GM18907 (cell line): ENCODE measurements at regions not wholly inside any gene's neighbourhood (a gene's known extent, or its start where the extent isn't known, plus 50 kb on each side); places are given as distances from the start of the nearest gene placed in this dataset.
"Not testable (repeated sequence)": the region's sequence is repeated elsewhere in the genome, so short reads cannot be mapped to it uniquely, and the experiment has no call there.

ENCODE experiments used
- ATAC-seq: cut with Tn5 transposase; IDR thresholded peaks from one replicate; pipeline ENCODE4 v1.9.1; 2021; ENCODE audit warnings: mild to moderate bottlenecking, moderate library complexity; ENCODE audit not compliant: unreplicated experiment

- ATAC-seq, result no peak
Measured at GRCh38 chr14:49159081-49159480, 427.1 kb downstream of the RPS29 start.

DNA sequence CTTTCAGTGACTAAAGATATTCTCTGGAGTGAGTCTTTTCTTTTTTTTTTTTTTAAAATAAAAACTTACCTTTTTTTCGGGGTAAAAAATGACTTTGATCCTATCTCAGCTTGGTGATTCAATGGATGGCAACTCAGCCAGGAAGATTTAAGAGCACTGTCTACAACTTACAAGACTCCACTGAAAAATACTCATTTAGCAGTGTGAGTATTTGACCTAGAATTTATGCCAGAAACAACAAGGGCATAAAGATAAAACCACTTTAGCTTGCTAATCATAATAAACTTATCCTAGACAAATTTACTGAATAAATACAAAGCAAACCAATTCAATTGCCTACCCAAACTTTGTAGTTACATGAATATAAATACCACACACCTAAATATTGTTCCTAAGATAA is 446.6 kb downstream of the RPS29 start:
- ATAC-seq, result no peak

DNA sequence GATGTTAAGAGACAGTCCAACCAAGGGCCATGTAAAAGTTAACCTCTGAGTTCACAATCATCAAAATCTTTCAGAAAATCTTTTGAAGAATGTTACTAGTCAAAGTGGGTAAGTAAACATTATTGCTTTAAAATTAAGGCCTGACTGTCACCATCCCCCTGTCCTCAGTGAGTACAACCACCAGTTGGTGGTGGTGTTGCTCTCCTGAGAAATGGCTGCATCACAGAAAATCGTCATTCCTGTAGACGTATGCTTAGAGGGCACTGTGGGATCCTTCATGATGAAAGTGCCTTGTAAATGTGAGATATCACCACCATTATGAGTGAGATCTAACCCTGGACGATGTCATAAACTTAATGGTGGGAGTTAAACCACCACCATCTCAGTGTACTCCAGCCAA is 451.2 kb downstream of the RPS29 start:
- no peak for ATAC-seq

GRCh38 chr14:49121246-49121645 is 464.9 kb downstream of the RPS29 start:
- ATAC-seq, result no peak

GRCh38 chr14:49114161-49114893 is 471.9 kb downstream of the RPS29 start:
- ATAC-seq, result no peak

GRCh38 chr14:49106741-49107667 is 479.2 kb downstream of the RPS29 start:
- no peak for ATAC-seq

GRCh38 chr14:49105956-49106355 is 480.2 kb downstream of the RPS29 start:
- ATAC-seq, result no peak

- ATAC-seq, result no peak
Measured at GRCh38 chr14:49105512-49105911, 480.7 kb downstream of the RPS29 start.

DNA sequence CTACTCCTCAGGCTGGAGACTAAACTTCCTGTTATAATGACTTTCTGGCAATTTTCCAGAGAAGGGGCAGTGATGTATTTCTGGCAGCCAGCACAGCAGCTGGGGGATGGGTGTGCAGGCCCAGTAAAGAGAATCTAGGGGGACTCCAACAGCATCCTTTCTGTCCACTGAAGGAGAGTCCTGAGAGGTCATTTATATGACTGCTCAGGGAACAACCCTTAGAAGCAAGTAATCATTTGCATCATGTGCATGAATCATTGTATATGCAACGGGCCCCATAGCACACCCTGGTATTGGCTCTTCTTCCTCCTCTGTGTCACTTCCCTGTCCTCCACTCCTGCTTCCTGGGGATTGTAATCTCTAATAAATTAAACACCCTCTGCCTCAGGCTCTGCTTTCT is 493.8 kb downstream of the RPS29 start:
- no peak for ATAC-seq

DNA sequence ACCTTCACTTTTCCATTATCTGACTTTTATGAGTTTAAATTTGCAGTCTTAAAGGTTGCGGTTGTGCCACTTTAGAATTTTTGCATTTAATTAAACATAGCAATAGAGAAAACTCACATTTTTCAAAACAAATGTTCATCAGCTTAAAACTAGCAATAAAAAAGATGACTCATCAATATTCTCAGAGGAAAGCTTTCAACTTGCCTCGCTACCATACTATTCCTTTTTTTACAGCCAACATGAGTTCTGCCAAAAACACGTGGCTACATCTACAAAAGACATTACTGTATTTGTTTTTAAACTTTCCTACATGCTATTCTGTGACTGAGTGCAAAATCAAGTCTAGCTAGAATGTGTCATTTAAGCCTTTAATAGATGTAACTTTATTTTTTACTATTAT is 497.1 kb downstream of the RPS29 start:
- ATAC-seq, result no peak

DNA sequence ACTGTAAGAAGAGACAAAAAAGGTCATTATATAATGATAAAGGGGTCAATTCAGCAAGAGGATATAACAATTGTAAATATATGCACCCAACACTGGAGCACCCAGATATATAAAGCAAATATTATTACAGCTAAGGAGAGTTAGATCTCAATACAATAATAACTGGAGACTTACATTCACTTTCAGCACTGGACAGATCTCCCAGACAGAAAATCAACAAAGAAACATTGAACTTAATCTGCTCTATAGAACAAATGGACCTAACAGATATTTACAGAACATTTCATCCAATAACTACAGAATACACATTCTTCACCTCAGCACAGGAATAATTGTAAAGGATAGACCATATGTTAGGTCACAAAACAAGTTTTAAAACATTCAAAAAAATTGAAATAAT is 512.9 kb downstream of the RPS29 start:
- not testable (repeated sequence) for ATAC-seq

DNA sequence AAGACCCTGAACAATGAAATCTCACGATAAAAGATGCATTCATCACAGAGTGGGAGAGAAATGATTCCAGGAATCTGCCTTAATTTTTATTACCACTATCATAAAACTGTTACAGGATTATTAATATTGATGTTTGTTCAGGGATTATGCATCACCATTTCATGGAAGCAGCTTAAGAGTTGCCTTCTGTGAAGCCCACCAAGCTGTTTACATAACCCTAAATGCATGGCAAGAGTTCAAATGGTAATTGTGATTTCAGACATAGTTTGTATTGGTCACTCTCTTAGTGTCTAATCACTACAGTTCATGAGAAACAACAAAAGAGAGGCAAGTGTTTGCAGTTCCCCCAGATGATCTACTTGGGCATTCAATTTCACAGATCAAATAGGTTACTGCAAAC is 527.7 kb downstream of the RPS29 start:
- no peak for ATAC-seq

GRCh38 chr14:49057838-49058510 is 528.2 kb downstream of the RPS29 start:
- ATAC-seq, result no peak

GRCh38 chr14:49056021-49056420 is 530.2 kb downstream of the RPS29 start:
- ATAC-seq, result no peak

- ATAC-seq, result no peak
Measured at GRCh38 chr14:49052521-49052920, 533.7 kb downstream of the RPS29 start.

DNA sequence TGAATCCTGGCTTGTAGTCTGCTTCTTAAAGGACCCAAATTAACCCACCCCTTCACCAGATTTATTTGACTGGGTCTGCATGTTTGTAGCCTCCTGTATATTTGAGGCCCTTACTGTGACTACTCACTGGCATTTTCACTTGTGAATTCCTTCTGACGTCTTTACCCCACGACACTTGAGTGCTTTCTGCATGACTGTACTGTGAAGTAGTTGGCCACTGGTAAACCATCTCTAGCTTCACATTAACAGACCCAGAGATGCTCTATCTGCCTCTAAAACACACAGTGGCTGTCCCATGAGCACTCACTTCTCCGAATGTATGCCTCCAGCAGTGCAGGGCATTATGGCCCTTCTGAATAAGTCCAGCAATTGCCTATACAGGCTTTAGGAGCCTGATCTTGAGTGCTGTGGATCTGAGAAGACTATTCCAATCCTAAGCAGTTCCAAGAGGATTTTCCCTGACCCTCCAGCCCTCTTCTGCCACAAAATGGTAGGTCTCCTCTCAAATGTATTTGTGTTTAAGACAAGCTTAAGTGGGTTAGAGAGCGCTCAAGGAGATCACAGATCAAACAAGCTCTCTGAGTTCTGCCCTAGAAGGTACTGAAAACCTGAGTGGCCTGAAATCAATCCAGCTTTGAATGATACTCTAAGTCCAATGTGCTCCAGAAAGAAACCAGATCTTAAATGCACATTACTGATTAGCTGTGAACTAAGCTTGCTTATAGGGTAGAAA is 534.7 kb downstream of the RPS29 start:
- ATAC-seq, result no peak

DNA sequence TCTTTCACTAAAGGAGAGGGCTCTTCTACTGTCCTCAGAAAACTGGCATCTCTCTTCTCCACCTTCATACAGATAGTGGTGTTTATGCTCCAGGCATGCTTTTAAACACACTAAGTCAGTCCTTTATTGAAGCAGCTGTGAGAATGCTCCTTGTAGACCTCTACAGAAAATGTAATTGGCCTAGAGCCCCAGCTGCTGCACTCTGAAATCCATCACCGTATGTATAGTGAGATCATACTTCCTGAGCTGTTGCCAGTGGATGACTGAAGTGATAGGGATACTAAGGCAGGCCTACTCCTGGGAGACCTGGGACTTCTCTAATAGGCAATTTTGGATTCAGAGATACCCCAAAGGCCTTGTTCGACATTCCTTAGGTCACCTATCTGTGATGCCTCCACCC is 535.4 kb downstream of the RPS29 start:
- ATAC-seq, result no peak

- no peak for ATAC-seq
Measured at GRCh38 chr14:49049711-49050110, 536.5 kb downstream of the RPS29 start.

GRCh38 chr14:49044981-49045380 is 541.2 kb downstream of the RPS29 start:
- ATAC-seq, result no peak

GRCh38 chr14:49036984-49037516 is 549.1 kb downstream of the RPS29 start:
- no peak for ATAC-seq

GRCh38 chr14:49036266-49036665 is 549.9 kb downstream of the RPS29 start:
- ATAC-seq, result no peak
